HepG2 (cell line): ENCODE measurements at regions not wholly inside any gene's neighbourhood (a gene's known extent, or its start where the extent isn't known, plus 50 kb on each side); places are given as distances from the start of the nearest gene placed in this dataset.

ENCODE experiments used
- ATAC-seq: fragments of 200-7000 bp; cut with Tn5 transposase; 3 replicates; pipeline ENCODE4 v1.9.1; 2020; ENCODE audit warnings: mild to moderate bottlenecking, moderate library complexity
- BruUV-seq: library from RNA; stranded (reverse); fragments of 400-500 nt; replicated peaks from 2 replicates; lab custom pipeline; 2021; lab: Mats Ljungman, UMichigan
- CTCF ChIA-PET: fragments of 300-600 bp; formaldehyde crosslinking; extraction: SDS; loops from one replicate; lab custom pipeline; 2021; ENCODE audit warnings: low total read pairs, inconsistent platforms, low intra/inter-chr PET ratio; lab: Yijun Ruan, JAX
- POLR2A ChIA-PET: fragments of 350-600 bp; sonication (Branson Sonifier 250); formaldehyde crosslinking; loops from one replicate; lab custom pipeline; 2020; ENCODE audit warnings: antibody characterized with exemption, inconsistent platforms; lab: Yijun Ruan, JAX
- DNase-seq: peaks from one replicate; pipeline ENCODE4 v3.0.0-alpha.2; 2015; ENCODE audit warnings: low spot score
- FAIRE-seq: peaks from 3 replicates; lab custom pipeline; 2011; peaks lifted over from hg19 to GRCh38; lab: Jason Lieb, UNC
- H2AFZ ChIP-seq: one replicate; pipeline ENCODE4 v1.6.1; 2011; ENCODE audit warnings: low read length, inconsistent platforms
- H3K27ac ChIP-seq: fragments of 300-600 bp; 3 replicates; pipeline ENCODE4 v1.8.0; 2011; ENCODE audit warnings: mixed run types, mild to moderate bottlenecking, mixed read lengths, low read length, inconsistent platforms; ENCODE audit not compliant: insufficient read depth; ENCODE audit errors: extremely low read length
- H3K27me3 ChIP-seq, 2 experiments: fragments of 200-600 bp in 1 of 2; 2 replicates in 1 of 2; 3 replicates in 1 of 2; pipeline versions ENCODE4 v1.6.0 to v1.8.0; 2011; ENCODE audit warnings: low read length in 2 of 2, mild to moderate bottlenecking in 2 of 2, moderate library complexity in 2 of 2, inconsistent platforms in 1 of 2; ENCODE audit not compliant: insufficient read depth in 2 of 2, control insufficient read depth in 1 of 2
- H3K36me3 ChIP-seq, 2 experiments: fragments of 200-600 bp in 1 of 2; replicated peaks in 1 of 2; 2 replicates in 1 of 2; 3 replicates in 1 of 2; pipeline versions ENCODE4 v1.5.1 to v1.8.0; 2011; ENCODE audit warnings: low read length in 2 of 2, inconsistent platforms in 1 of 2; ENCODE audit not compliant: insufficient read depth in 2 of 2, control insufficient read depth in 1 of 2
- H3K4me1 ChIP-seq: 2 replicates; pipeline ENCODE4 v1.5.1; 2012; ENCODE audit warnings: low read length, inconsistent platforms; ENCODE audit not compliant: insufficient read depth
- H3K4me2 ChIP-seq: 2 replicates; pipeline ENCODE4 v1.6.0; 2011; ENCODE audit warnings: low read depth, low read length, inconsistent platforms
- H3K4me3 ChIP-seq, 3 experiments: fragments of 200-600 bp in 1 of 3; sonication (generic), shearing (Covaris generic) in 1 of 3; replicated peaks in 1 of 3; 2 replicates each; pipeline ENCODE4 v1.5.1; 2011 to 2016; ENCODE audit warnings: low read length in 3 of 3, inconsistent platforms in 2 of 3, low read depth in 2 of 3, mild to moderate bottlenecking in 2 of 3, control low read depth in 1 of 3, mixed read lengths in 1 of 3; ENCODE audit not compliant: insufficient read depth in 1 of 3
- H3K79me2 ChIP-seq: one replicate; pipeline ENCODE4 v1.6.1; 2011; ENCODE audit warnings: low read length, inconsistent platforms; ENCODE audit not compliant: insufficient read depth
- H3K9ac ChIP-seq: 2 replicates; pipeline ENCODE4 v1.6.0; 2011; ENCODE audit warnings: mild to moderate bottlenecking, low read depth, low read length, inconsistent platforms; ENCODE audit not compliant: insufficient read depth
- H3K9me3 ChIP-seq: 2 replicates; pipeline ENCODE4 v1.5.1; 2012; ENCODE audit warnings: mild to moderate bottlenecking, low read length
- H4K20me1 ChIP-seq: 2 replicates; pipeline ENCODE4 v1.6.0; 2011; ENCODE audit warnings: inconsistent platforms, mild to moderate bottlenecking, low read length, moderate library complexity; ENCODE audit not compliant: insufficient read depth
- ATF7 ChIP-seq, 2 experiments: fragments of 450-650 bp in 1 of 2; sonication (generic) in 1 of 2; formaldehyde crosslinking in 1 of 2; IDR thresholded peaks; 2 replicates each; pipeline versions ENCODE4 v1.4.0 to v1.6.1; 2016 to 2020; ENCODE audit warnings: antibody characterized with exemption in 1 of 2, mild to moderate bottlenecking in 1 of 2, missing genetic modification reagents in 1 of 2
- CEBPG ChIP-seq: IDR thresholded peaks from 2 replicates; pipeline ENCODE4 v1.6.1; 2016
- CREM ChIP-seq, 2 experiments: sonication (generic) in 1 of 2; formaldehyde crosslinking in 1 of 2; IDR thresholded peaks; 2 replicates each; pipeline versions ENCODE4 v1.4.0 to v1.6.1; 2016 to 2020; ENCODE audit warnings: antibody characterized with exemption in 1 of 2, mild to moderate bottlenecking in 1 of 2, missing genetic modification reagents in 1 of 2
- ETV5 ChIP-seq: IDR thresholded peaks from 2 replicates; pipeline ENCODE4 v1.6.1; 2018; ENCODE audit warnings: missing biosample characterization, missing genetic modification reagents, inconsistent platforms, borderline replicate concordance
- GRHL1 ChIP-seq: sonication (generic); formaldehyde crosslinking; conservative IDR thresholded peaks from 2 replicates; pipeline ENCODE4 v1.8.0; 2022; ENCODE audit warnings: missing genetic modification reagents
- HDAC2 ChIP-seq: sonication (generic); formaldehyde crosslinking; IDR thresholded peaks from 2 replicates; pipeline ENCODE4 v1.4.0; 2020; ENCODE audit warnings: missing genetic modification reagents
- SIX1 ChIP-seq: sonication (generic); formaldehyde crosslinking; IDR thresholded peaks from 2 replicates; pipeline ENCODE4 v1.4.0; 2020; ENCODE audit warnings: missing genetic modification reagents, borderline replicate concordance
- SOX6 ChIP-seq, 2 experiments: fragments of 450-650 bp in 1 of 2; sonication (generic) in 1 of 2; formaldehyde crosslinking in 1 of 2; IDR thresholded peaks; 2 replicates each; pipeline versions ENCODE4 v1.4.0 to v1.6.1; 2017 to 2020; ENCODE audit warnings: antibody characterized with exemption in 1 of 2, mild to moderate bottlenecking in 1 of 2, missing genetic modification reagents in 1 of 2
- SPEN ChIP-seq: sonication (generic); formaldehyde crosslinking; IDR thresholded peaks from 2 replicates; pipeline ENCODE4 v1.5.1; 2020; ENCODE audit warnings: low read depth, mild to moderate bottlenecking, missing genetic modification reagents
- ZNF235 ChIP-seq: sonication (generic); formaldehyde crosslinking; IDR thresholded peaks from 2 replicates; pipeline ENCODE4 v1.8.1; 2023; ENCODE audit warnings: mild to moderate bottlenecking, missing genetic modification reagents, borderline replicate concordance
- ZNF335 ChIP-seq: sonication (generic); formaldehyde crosslinking; IDR thresholded peaks from 2 replicates; pipeline ENCODE4 v1.4.0; 2020; ENCODE audit warnings: missing genetic modification reagents
- ZNF337 ChIP-seq: sonication (generic); formaldehyde crosslinking; IDR thresholded peaks from 2 replicates; pipeline ENCODE4 v1.5.1; 2020; ENCODE audit warnings: missing genetic modification reagents, low read depth, mild to moderate bottlenecking, borderline replicate concordance
- ZNF749 ChIP-seq: sonication (generic); formaldehyde crosslinking; IDR thresholded peaks from 2 replicates; pipeline ENCODE4 v1.8.0; 2022; ENCODE audit warnings: mild to moderate bottlenecking, missing genetic modification reagents, moderate library complexity, borderline replicate concordance
- WGBS: methylation state at CpG from one replicate; pipeline ENCODE4 v1.1.6; 2017; ENCODE audit warnings: low lambda C conversion rate; 5-methylcytosine and 5-hydroxymethylcytosine counted together
- in situ Hi-C: cut with HindIII; loops from 2 replicates; pipeline ENCODE4 v1.10.0; 2017; ENCODE audit warnings: low pct_unique_long_range_greater_than_20kb; ENCODE audit not compliant: extremely low pct_ligation_motif_present
- intact Hi-C: fragments of 100-400 bp; cut with micrococcal nuclease; formaldehyde crosslinking; loops from one replicate; pipeline ENCODE4 v1.10.0; 2022; ENCODE audit not compliant: unreplicated experiment
- TF ChIP-seq, protein P1 (sequence below): sonication (generic); formaldehyde crosslinking; IDR thresholded peaks from 2 replicates; pipeline ENCODE4 v1.4.0; 2020; ENCODE audit warnings: missing genetic modification reagents
- TF ChIP-seq, protein P2 (sequence below): sonication (generic); formaldehyde crosslinking; conservative IDR thresholded peaks from 2 replicates; pipeline ENCODE4 v1.4.0; 2020; ENCODE audit warnings: missing genetic modification reagents

GRCh38 chr2:18055290-18055689 is 176.8 kb downstream of the KCNS3 start:
- H4K20me1 ChIP-seq = no peaks in the 10 kb centered on the region
- no peak overlapping the region for H3K4me2 ChIP-seq
- no peak overlapping the region for H3K9ac ChIP-seq
- H3K4me1 ChIP-seq = no peaks in the 10 kb centered on the region
- H2AFZ ChIP-seq = no peak overlapping the region
- WGBS = 9% methylated on average over 3 of the region's 3 CpGs
- DNase-seq (no peak), FAIRE-seq (no peak), ATAC-seq (no peak)
- ChIA-PET POLR2A (no interaction called here), CTCF (no interaction called here)
- no TSS peak for BruUV-seq
- TF ChIP-seq ATF7 (IDR thresholded peaks at IDR 0.05) (no peak), ATF7 (CRISPR knock-in tag; IDR thresholded peaks at IDR 0.05) (no peak), ZNF335 (no peak), SOX6 (IDR thresholded peaks at IDR 0.05) (no peak), SOX6 (CRISPR knock-in tag; IDR thresholded peaks at IDR 0.05) (no peak), ZNF235 (CRISPR knock-in tag) (no peak), SIX1 (CRISPR knock-in tag) (no peak), CREM (IDR thresholded peaks at IDR 0.05) (no peak), CREM (CRISPR knock-in tag; IDR thresholded peaks at IDR 0.05) (no peak), CEBPG (no peak), GRHL1 (CRISPR knock-in tag) (no peak), ZNF337 (no peak), SPEN (CRISPR knock-in tag) (no peak), HDAC2 (CRISPR knock-in tag) (no peak), ZNF749 (CRISPR knock-in tag) (no peak), ETV5 (CRISPR knock-in tag) (no peak)
- TF ChIP-seq, protein P1, sequence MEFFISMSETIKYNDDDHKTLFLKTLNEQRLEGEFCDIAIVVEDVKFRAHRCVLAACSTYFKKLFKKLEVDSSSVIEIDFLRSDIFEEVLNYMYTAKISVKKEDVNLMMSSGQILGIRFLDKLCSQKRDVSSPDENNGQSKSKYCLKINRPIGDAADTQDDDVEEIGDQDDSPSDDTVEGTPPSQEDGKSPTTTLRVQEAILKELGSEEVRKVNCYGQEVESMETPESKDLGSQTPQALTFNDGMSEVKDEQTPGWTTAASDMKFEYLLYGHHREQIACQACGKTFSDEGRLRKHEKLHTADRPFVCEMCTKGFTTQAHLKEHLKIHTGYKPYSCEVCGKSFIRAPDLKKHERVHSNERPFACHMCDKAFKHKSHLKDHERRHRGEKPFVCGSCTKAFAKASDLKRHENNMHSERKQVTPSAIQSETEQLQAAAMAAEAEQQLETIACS = no peak
- TF ChIP-seq, protein P2, sequence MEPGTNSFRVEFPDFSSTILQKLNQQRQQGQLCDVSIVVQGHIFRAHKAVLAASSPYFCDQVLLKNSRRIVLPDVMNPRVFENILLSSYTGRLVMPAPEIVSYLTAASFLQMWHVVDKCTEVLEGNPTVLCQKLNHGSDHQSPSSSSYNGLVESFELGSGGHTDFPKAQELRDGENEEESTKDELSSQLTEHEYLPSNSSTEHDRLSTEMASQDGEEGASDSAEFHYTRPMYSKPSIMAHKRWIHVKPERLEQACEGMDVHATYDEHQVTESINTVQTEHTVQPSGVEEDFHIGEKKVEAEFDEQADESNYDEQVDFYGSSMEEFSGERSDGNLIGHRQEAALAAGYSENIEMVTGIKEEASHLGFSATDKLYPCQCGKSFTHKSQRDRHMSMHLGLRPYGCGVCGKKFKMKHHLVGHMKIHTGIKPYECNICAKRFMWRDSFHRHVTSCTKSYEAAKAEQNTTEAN (CRISPR knock-in tag) = no peak
- in situ Hi-C loops = no loop called here
- no peak overlapping the region for H3K27ac ChIP-seq
- intact Hi-C loops = no loop called here
- no peaks in the 10 kb centered on the region for H3K36me3 ChIP-seq
- no peak overlapping the region for H3K4me3 ChIP-seq
- H3K79me2 ChIP-seq = no peaks in the 10 kb centered on the region
- no peaks in the 10 kb centered on the region for H3K9me3 ChIP-seq
- H3K27me3 ChIP-seq = no peaks in the 10 kb centered on the region
